ENCODE measurements at regions not wholly inside any gene's neighbourhood (a gene's known extent, or its start where the extent isn't known, plus 50 kb on each side); places are given as distances from the start of the nearest gene placed in this dataset.

GRCh38 chr2:236674238-236674637 is 104.6 kb downstream of the ACKR3 start:
- DNase-seq = no peak

DNA sequence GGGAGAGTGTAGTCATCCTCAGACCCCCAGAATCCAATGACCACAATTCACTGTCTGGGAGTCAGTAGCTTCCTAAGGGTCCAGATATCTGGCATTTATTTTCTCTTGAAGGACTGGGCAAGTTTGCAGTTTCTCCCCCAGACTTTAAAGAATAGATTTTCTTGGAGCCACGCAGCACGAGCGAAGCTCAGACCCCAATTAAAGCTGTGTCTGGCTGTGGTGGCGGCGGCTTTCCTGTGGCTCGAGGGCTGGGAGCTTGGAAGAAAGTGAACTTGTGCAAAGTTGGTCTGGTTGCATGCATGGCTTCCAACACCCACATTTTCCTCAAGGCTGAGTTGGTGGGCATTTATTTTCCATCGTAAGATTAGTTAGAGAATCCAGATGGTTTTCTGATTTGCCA is 105.0 kb downstream of the ACKR3 start:
- no peak for DNase-seq

- no peak for DNase-seq
Measured at GRCh38 chr2:236675051-236675450, 105.4 kb downstream of the ACKR3 start.

- DNase-seq = no peak
Measured at GRCh38 chr2:236675526-236675925, 105.9 kb downstream of the ACKR3 start.

GRCh38 chr2:236676136-236676873 is 106.7 kb downstream of the ACKR3 start:
- no peak for DNase-seq

DNA sequence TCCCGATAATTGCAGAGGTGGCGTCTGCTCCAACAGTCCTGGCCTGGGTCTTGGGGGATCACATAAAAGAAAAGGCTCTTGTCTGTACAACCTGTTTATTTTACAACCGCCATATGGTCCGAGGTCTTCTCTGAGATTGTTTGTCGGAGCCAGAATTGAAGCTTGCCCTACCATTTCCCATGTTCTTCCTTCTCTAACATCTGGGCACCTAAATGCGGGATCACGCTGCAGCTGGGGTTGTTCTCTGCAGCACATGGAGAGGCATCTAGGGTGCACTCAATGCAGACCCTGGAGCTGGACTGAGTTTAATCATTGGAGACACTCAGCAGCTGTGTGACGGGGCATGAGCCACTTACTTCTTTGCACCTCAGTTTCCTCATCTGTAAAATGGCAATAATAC is 107.7 kb downstream of the ACKR3 start:
- DNase-seq = no peak

DNA sequence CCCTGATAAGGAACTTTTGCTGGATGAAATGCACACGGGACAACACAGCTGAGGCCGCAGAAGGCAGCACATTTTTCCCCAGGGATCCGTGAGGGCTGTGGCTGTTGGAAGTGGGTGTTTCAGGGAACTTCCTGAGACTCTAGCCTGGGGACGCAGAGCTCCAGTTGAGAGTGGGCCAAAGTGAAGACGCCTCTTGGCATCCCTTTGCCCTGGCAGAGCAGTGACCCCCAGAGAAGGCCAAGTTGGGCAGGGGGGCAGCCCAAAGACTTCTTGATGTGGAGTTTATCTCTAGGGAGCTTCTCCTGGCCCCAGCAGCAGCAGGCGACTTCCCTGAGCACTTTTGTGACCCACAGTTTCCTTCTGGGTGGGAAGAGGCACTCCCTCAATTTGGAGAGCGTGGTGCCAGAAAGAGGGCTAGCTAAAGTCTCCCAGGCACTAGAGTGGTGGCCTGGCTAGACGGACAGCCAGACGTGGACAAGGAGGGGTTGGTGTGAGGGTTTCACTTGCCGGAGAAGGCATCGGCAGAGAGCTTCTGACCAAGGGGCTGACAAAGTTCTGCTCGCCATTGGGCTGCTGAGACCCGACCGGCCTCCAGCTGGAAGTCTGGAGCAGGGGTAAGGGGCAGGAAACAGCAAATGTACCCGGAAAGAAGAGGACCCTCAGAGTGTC is 108.8 kb downstream of the ACKR3 start:
- no peak for DNase-seq

- DNase-seq = no peak
Measured at GRCh38 chr2:236679884-236680860, 110.5 kb downstream of the ACKR3 start.

GRCh38 chr2:236682651-236683422 is 113.2 kb downstream of the ACKR3 start:
- DNase-seq = no peak

DNA sequence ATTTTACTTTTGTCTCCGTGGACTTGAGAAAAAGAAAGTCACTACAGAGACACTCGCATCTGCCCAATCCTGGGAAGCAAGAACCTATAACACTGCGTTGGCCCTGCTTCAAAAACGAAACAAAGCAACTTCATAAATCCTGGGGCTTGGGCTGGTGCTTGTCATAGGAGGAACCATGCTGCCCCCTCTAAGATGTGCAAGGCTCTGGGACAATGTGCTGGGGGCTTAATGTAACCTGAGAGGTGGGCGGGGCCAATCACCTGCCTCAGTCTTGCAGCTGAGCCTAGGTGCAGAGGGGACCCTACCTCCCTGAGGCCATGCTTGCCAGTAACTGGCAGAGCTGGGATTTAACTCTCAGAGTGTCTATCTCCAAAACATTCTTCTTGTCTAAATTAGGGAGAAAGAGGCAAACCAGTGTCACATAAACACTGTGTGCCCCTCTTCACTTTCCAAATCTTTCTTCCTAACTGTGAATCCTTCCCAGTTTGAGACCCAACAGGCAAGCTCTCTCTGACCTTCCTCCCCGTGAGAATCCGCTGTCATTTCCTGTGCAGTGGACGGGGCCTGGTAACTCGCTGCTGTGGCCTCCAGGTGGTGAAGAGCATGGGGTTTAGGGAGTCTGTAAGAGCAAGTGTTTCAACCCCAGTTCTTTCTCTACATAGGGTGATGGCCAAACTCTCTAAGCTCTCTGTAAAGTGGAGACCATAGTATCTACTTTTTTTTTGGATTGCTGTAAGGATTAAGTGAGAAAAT is 115.1 kb downstream of the ACKR3 start:
- no peak for DNase-seq

GRCh38 chr2:236685361-236685760 is 115.7 kb downstream of the ACKR3 start:
- no peak for DNase-seq

GRCh38 chr2:236685979-236686520 is 116.4 kb downstream of the ACKR3 start:
- DNase-seq = no peak

DNA sequence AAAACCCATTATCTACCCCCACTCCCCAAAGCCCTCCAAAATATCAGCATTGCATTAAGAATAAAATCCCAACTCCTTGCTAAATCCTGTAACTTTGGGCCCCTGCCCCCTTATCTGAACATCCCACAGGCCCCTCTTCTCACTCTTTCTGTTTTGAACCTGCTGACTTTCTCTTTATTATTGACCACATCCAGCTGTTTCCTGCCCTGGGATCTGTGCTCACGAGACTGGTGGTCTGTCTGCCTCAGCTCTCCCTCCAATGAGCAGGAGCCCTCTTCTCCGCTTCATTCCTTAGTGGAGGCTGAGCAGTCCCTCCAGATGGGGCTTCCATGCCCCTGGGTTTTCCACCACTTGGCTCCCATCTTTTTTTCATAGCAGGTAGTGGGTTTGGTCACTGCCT is 116.9 kb downstream of the ACKR3 start:
- no peak for DNase-seq

GRCh38 chr2:236687296-236687965 is 117.8 kb downstream of the ACKR3 start:
- DNase-seq = no peak

- no peak for DNase-seq
Measured at GRCh38 chr2:236688157-236688556, 118.5 kb downstream of the ACKR3 start.

GRCh38 chr2:236688563-236689392 is 119.2 kb downstream of the ACKR3 start:
- DNase-seq = no peak

GRCh38 chr2:236689393-236689700 is 119.7 kb downstream of the ACKR3 start:
- no peak for DNase-seq

GRCh38 chr2:236689981-236690380 is 120.4 kb downstream of the ACKR3 start:
- no peak for DNase-seq

DNA sequence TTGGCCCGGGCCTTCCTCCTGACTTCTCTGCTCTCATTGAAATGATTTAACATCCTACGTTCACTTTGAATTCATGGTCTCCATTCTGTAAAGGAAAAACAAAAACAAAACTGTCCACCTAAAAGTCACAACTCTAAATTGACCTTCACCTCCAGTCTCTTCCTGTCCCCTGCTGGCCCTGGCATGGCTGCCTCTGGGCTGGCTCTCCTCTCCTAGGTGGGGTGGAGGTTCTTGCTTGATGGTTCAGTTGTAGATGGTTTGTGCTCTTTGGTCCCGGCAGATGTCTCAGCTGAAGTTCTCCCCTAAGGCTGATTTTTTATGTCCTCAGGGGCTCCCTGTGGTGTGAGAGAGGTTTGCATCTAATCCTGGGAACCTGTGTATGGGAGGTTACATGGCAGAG is 121.1 kb downstream of the ACKR3 start:
- DNase-seq = no peak

- DNase-seq = no peak
Measured at GRCh38 chr2:236691799-236692167, 122.2 kb downstream of the ACKR3 start.
